Mammary epithelial cell (primary cell): ENCODE measurements at regions not wholly inside any gene's neighbourhood (a gene's known extent, or its start where the extent isn't known, plus 50 kb on each side); places are given as distances from the start of the nearest gene placed in this dataset.

Experiments used
- CTCF ChIP-seq, 2 donors: IDR thresholded peaks in 1 of 2; conservative IDR thresholded peaks in 1 of 2; 2 replicates each; pipeline ENCODE4 v1.5.1; 2011 to 2012; ENCODE audit warnings: inconsistent platforms in 2 of 2, low read length in 2 of 2, mild to moderate bottlenecking in 2 of 2, control low read depth in 1 of 2, low read depth in 1 of 2; ENCODE audit not compliant: insufficient read depth in 1 of 2; ENCODE audit errors: extremely low read depth in 1 of 2
- EZH2 ChIP-seq: IDR thresholded peaks from 2 replicates; pipeline ENCODE4 v1.6.1; 2012; ENCODE audit warnings: low read length, inconsistent platforms, borderline replicate concordance

GRCh38 chr13:54368387-54368786 is 1339.8 kb downstream of the OLFM4 start:
- TF ChIP-seq CTCF (conservative IDR thresholded peaks at IDR 0.05 in 1 of 2, IDR thresholded peaks at IDR 0.05 in 1 of 2; ENCODE audit: extremely low read depth in 1 of 2, insufficient read depth in 1 of 2, low read depth in 1 of 2, low read length in 2 of 2) (no peak), EZH2 (no peak)
